ENCODE measurements at regions not wholly inside any gene's neighbourhood (a gene's known extent, or its start where the extent isn't known, plus 50 kb on each side); places are given as distances from the start of the nearest gene placed in this dataset.

- no peak for DNase-seq
Measured at GRCh38 chr1:218953386-218953785, 220.3 kb upstream of the LYPLAL1 start.

- no peak for DNase-seq
Measured at GRCh38 chr1:218957971-218958370, 215.7 kb upstream of the LYPLAL1 start.

- DNase-seq, result no peak
Measured at GRCh38 chr1:218959784-218960183, 213.9 kb upstream of the LYPLAL1 start.

- DNase-seq, result no peak
Measured at GRCh38 chr1:218964471-218965185, 209.1 kb upstream of the LYPLAL1 start.

GRCh38 chr1:218965821-218966220 lies 207.9 kb upstream of the LYPLAL1 start:
- no peak for DNase-seq

- no peak for DNase-seq
Measured at GRCh38 chr1:218967254-218967653, 206.4 kb upstream of the LYPLAL1 start.

GRCh38 chr1:218967836-218968235 lies 205.8 kb upstream of the LYPLAL1 start:
- DNase-seq, result no peak

GRCh38 chr1:218969006-218969405 lies 204.7 kb upstream of the LYPLAL1 start:
- no peak for DNase-seq

GRCh38 chr1:218970397-218970990 lies 203.2 kb upstream of the LYPLAL1 start:
- DNase-seq, result no peak

GRCh38 chr1:218971156-218971555 lies 202.5 kb upstream of the LYPLAL1 start:
- no peak for DNase-seq

GRCh38 chr1:218980881-218981280 lies 192.8 kb upstream of the LYPLAL1 start:
- no peak for DNase-seq

- DNase-seq, result no peak
Measured at GRCh38 chr1:218982482-218982881, 191.2 kb upstream of the LYPLAL1 start.

GRCh38 chr1:218983433-218983832 lies 190.2 kb upstream of the LYPLAL1 start:
- DNase-seq, result no peak

GRCh38 chr1:218983848-218984247 lies 189.8 kb upstream of the LYPLAL1 start:
- peak in 1 of 2 experiments; percentile 32 for DNase-seq

- DNase-seq, result peak in 1 of 2 experiments; percentile 3
Measured at GRCh38 chr1:218985424-218985984, 188.2 kb upstream of the LYPLAL1 start.

- no peak for DNase-seq
Measured at GRCh38 chr1:218986816-218987215, 186.9 kb upstream of the LYPLAL1 start.

- no peak for DNase-seq
Measured at GRCh38 chr1:218990019-218990418, 183.7 kb upstream of the LYPLAL1 start.

GRCh38 chr1:218991089-218991488 lies 182.6 kb upstream of the LYPLAL1 start:
- no peak for DNase-seq

GRCh38 chr1:218994615-218995014 lies 179.1 kb upstream of the LYPLAL1 start:
- DNase-seq, result no peak

- DNase-seq, result no peak
Measured at GRCh38 chr1:218995091-218995665, 178.5 kb upstream of the LYPLAL1 start.

- DNase-seq, result no peak
Measured at GRCh38 chr1:218996362-218996761, 177.3 kb upstream of the LYPLAL1 start.

- DNase-seq, result no peak
Measured at GRCh38 chr1:219000005-219000404, 173.7 kb upstream of the LYPLAL1 start.

- DNase-seq, result no peak
Measured at GRCh38 chr1:219000631-219001030, 173.0 kb upstream of the LYPLAL1 start.

GRCh38 chr1:219010720-219011119 lies 163.0 kb upstream of the LYPLAL1 start:
- no peak for DNase-seq

All from NCI-H526 (cell line).